ENCODE measurements at regions not wholly inside any gene's neighbourhood (a gene's known extent, or its start where the extent isn't known, plus 50 kb on each side); places are given as distances from the start of the nearest gene placed in this dataset.
"Not testable (repeated sequence)": the region's sequence is repeated elsewhere in the genome, so short reads cannot be mapped to it uniquely, and the experiment has no call there.

- H3K4me3 ChIP-seq (ENCODE audit: low read depth, low read length), result no peak overlapping the region
- no peak for TF ChIP-seq CTCF (IDR thresholded peaks at IDR 0.05; ENCODE audit: low read depth, low read length)
Measured at GRCh38 chr13:23021906-23022305, 158.9 kb upstream of the SGCG start.

GRCh38 chr13:23022704-23023103 is 158.1 kb upstream of the SGCG start:
- no peak for TF ChIP-seq CTCF (IDR thresholded peaks at IDR 0.05; ENCODE audit: low read depth, low read length)
- no peak overlapping the region for H3K4me3 ChIP-seq (ENCODE audit: low read depth, low read length)

GRCh38 chr13:23025864-23026608 is 154.7 kb upstream of the SGCG start:
- H3K4me3 ChIP-seq (ENCODE audit: low read depth, low read length), result no peak overlapping the region
- no peak for TF ChIP-seq CTCF (IDR thresholded peaks at IDR 0.05; ENCODE audit: low read depth, low read length)

DNA sequence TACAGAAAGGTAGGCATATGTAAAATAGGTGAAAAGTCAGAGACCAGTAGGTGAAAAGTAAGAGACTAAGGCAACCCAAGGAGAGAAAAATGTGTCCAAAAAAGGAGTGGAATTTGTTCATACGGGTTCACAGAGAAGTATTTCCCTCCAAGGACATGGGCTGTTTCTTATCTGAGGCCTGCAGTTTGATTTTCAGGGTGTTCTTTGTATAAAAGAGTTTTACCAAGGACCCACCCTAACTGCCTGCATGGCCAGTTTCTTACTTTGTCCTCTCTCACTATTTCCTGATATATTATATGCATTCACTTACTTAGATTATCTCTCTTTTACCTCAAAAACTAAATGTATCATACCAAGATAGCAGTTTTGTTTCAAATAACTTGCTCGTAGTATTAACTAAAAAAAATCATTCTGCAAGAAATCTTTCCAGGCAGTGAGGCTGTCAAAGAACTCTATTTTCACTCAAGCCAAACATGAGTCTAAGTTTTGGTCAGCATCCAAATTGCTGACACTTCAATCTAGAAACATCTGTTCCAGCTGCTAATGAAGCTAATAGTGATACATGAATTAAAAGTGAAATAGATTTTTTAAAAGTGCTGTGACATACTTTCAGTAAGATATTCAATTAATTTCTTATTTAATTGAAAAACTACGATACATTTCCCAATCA is 141.4 kb upstream of the SGCG start:
- TF ChIP-seq CTCF (IDR thresholded peaks at IDR 0.05; ENCODE audit: low read depth, low read length), result no peak

DNA sequence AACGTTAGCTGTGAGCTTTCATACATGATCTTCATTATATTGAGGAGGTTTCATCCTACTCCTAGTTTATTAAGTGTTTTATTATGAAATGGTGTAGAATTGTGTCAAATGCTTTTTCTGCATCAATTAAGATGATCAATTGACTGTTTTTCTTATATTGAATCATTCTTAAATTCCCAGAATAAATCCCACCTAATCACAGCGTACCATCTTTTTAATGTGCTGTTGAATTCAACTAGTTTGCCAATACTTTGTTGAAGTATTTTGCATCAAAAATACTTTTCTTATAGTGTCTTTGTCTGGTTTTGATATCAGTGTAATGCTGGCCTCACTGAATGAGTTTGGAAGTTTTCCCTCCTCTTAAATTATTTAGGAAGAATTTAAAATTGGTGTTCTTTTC is 138.6 kb upstream of the SGCG start:
- no peak overlapping the region for H3K4me3 ChIP-seq (ENCODE audit: low read depth, low read length)
- TF ChIP-seq CTCF (IDR thresholded peaks at IDR 0.05; ENCODE audit: low read depth, low read length), result no peak

More for the DNA sequence above, 141.4 kb upstream of the SGCG start:
- H3K4me3 ChIP-seq (ENCODE audit: low read depth, low read length), result no peak overlapping the region

- TF ChIP-seq CTCF (IDR thresholded peaks at IDR 0.05; ENCODE audit: low read depth, low read length), result no peak
- H3K4me3 ChIP-seq (ENCODE audit: low read depth, low read length), result no peak overlapping the region
Measured at GRCh38 chr13:23044906-23045305, 135.9 kb upstream of the SGCG start.

- TF ChIP-seq CTCF (IDR thresholded peaks at IDR 0.05; ENCODE audit: low read depth, low read length), result no peak
Measured at GRCh38 chr13:23050126-23050525, 130.7 kb upstream of the SGCG start.

DNA sequence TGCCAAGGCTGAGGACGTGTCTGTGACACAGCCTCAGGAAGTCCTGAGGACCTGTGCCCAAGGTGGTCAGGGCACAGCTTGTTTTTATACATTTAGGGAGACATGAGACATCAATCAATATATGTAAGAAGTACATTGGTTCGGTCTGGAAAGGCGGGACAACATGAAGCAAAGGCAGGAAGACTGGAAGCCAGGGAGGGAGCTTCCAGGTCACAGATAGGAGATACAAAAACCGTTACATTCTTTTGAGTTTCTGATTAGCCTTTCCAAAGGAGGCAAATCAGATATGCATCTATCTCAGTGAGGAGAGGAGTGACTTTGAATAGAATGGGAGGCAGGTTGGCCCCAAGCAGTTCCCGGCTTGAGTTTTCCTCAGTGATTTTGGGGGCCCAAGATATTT is 127.1 kb upstream of the SGCG start:
- H3K4me3 ChIP-seq (ENCODE audit: low read depth, low read length), result not testable (repeated sequence)

More at GRCh38 chr13:23050126-23050525, 130.7 kb upstream of the SGCG start:
- no peak overlapping the region for H3K4me3 ChIP-seq (ENCODE audit: low read depth, low read length)

Measured in WI38 (cell line).